SK-N-SH treated with all-trans-retinoic acid at 6 μM for 48 hours (cell line): ENCODE measurements at regions not wholly inside any gene's neighbourhood (a gene's known extent, or its start where the extent isn't known, plus 50 kb on each side); places are given as distances from the start of the nearest gene placed in this dataset.

Experiments used
- POU6F1 ChIP-seq: fragments of 250-450 bp; sonication (Bioruptor Pico); IDR thresholded peaks from 2 replicates; pipeline ENCODE4 v1.8.0; 2021; ENCODE audit warnings: low read depth, mild to moderate bottlenecking, moderate library complexity, borderline replicate concordance
- ZNF565 ChIP-seq: fragments of 450-650 bp; formaldehyde crosslinking; conservative IDR thresholded peaks from 2 replicates; pipeline ENCODE4 v1.5.0; 2020; ENCODE audit warnings: low read depth, mild to moderate bottlenecking, moderate library complexity

GRCh38 chr16:63530208-63530607, 1494.0 kb upstream of the CDH8 start:
- TF ChIP-seq POU6F1 (CRISPR knock-in tag) (no peak), ZNF565 (CRISPR knock-in tag) (no peak)
